Activated CD4-positive, alpha-beta T cell treated with anti-CD3 and anti-CD28 coated beads, Interleukin-2, amount 10 ng/mL, durations not matched to agents 7 days and 5 days (primary cell): ENCODE measurements at regions not wholly inside any gene's neighbourhood (a gene's known extent, or its start where the extent isn't known, plus 50 kb on each side); places are given as distances from the start of the nearest gene placed in this dataset.
A peak's percentile ranks its signal among the peaks of the same experiment; 100 is the strongest.

Experiments
- CTCF ChIA-PET: fragments of 350-600 bp; sonication (Branson Sonifier 250); formaldehyde crosslinking; loops from one replicate; lab custom pipeline; 2021; ENCODE audit warnings: antibody characterized with exemption; lab: Charles Lee
- POLR2A ChIA-PET: fragments of 350-600 bp; sonication (Branson Sonifier 250); formaldehyde crosslinking; loops from one replicate; lab custom pipeline; 2021; ENCODE audit warnings: antibody characterized with exemption; lab: Charles Lee
- DNase-seq: peaks from one replicate; pipeline ENCODE4 v3.0.0-alpha.2; 2020
- H3K27ac Mint-ChIP-seq: one replicate; pipeline ENCODE4 v1.8.0; 2021; ENCODE audit warnings: mild to moderate bottlenecking, moderate library complexity, mixed read lengths
- H3K27me3 Mint-ChIP-seq: one replicate; pipeline ENCODE4 v1.8.0; 2021; ENCODE audit warnings: mixed read lengths
- H3K36me3 Mint-ChIP-seq: one replicate; pipeline ENCODE4 v1.8.0; 2021; ENCODE audit warnings: low read depth, mixed read lengths
- H3K4me1 Mint-ChIP-seq: one replicate; pipeline ENCODE4 v1.8.0; 2021; ENCODE audit warnings: mixed read lengths
- H3K4me3 Mint-ChIP-seq: one replicate; pipeline ENCODE4 v1.8.0; 2021; ENCODE audit warnings: mild to moderate bottlenecking, moderate library complexity, mixed read lengths
- H3K9me3 Mint-ChIP-seq: one replicate; pipeline ENCODE4 v1.8.0; 2021; ENCODE audit warnings: mixed read lengths

DNA sequence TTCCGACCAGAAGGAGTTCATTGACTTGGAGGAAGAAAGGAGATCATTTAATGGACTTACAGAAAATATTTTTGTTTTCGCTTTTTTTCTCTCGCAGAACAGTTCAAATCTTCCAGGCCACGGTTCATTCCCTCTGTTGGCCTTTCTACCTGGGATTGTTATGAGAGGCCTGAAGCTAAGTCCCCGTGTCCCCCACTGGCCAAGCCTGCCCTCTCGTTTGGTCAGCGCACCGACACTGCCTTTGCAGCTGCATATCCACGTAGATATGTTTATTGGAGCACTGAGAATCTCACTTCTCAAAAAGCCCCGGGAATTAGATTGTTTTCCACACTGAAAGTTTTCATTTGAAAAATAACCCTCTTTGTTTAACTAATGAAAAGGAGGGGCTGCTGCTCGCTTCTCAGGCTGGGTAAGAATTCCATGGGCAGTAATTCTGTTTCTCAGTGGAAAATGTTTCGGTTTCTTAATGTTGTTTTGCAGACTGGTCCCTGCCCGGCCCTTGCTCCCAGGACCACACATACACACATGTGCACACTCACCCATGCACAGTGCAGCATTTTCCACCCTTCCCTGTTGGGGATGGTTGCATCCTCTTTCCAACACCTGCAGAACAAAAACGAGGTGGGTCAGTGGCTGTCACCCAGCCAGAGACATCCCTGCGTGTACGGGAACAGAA, 655.7 kb downstream of the BNC2 start:
- Mint-ChIP-seq H3K4me3 (no peak overlapping the region), H3K9me3 (no peaks in the 10 kb centered on the region), H3K4me1 (no peaks in the 10 kb centered on the region), H3K36me3 (no peaks in the 10 kb centered on the region), H3K27me3 (no peaks in the 10 kb centered on the region), H3K27ac (no peak overlapping the region)
- CTCF ChIA-PET: interaction anchor here (1.3 kb wide), 1 partner anchor 11 kb away, joined by 3 read pairs; no protein-coding TSS in a partner anchor
- DNase-seq: no peak
- POLR2A ChIA-PET: no interaction called here

DNA sequence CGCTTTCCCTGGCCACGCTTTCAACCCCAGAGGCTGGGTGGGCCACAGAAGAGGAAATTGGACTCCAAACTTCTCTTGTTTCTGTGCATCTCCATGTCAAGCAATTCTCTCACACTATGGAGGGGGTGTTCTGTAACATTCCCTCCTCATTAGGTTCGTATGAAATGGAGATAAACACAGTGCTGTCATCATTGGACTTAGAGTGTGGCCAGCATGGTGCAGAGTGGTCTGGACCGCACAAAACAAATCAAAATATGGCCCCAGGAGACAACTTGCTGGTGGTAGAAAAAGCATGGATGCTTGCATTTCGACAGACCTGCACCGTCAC, 655.2 kb downstream of the BNC2 start:
- CTCF ChIA-PET: no interaction called here
- no peak for DNase-seq

DNA sequence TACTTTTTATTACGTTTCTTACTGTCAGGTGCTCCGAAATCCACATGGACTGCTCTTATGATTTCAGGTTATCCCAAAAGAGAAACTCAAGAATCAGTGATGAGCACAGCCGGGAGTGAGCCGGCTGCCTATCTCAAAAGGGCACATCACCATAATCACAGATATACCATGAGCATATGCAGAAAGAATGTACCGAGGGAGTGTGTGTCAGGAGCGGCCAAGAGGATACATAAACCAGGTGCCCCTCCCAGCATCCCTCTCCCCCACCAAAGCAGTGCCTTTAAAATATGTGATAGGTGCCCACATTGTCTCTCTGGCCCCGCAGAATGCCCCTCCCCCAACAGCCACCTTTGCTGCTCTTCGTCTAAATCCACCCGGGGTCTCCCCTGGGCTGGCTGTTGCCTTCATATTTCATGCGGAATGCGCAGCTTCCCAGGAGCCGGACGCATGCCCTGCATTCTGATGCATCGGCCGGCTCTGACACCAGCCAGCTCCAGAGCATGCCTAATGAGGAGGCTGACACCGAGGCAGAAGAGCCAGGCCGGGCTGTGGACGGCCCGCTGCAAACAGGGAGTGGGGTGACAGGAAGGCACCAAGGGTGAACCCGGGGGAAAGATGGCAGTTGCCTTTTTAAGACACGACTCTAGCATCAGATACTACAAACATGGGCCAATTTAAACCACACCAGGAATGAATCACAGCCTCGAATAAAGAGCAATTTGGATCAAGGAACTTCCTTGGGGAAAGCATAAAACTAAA, 652.3 kb downstream of the BNC2 start:
- H3K27me3 Mint-ChIP-seq: no peaks in the 10 kb centered on the region
- no peaks in the 10 kb centered on the region for H3K4me1 Mint-ChIP-seq
- H3K27ac Mint-ChIP-seq: no peak overlapping the region
- no peaks in the 10 kb centered on the region for H3K36me3 Mint-ChIP-seq
- H3K4me3 Mint-ChIP-seq: no peak overlapping the region
- CTCF ChIA-PET: no interaction called here
- POLR2A ChIA-PET: no interaction called here
- H3K9me3 Mint-ChIP-seq: no peaks in the 10 kb centered on the region
- DNase-seq: no peak

More for the DNA sequence above, 655.2 kb downstream of the BNC2 start:
- Mint-ChIP-seq H3K4me3 (no peak overlapping the region), H3K9me3 (no peaks in the 10 kb centered on the region), H3K27ac (no peak overlapping the region), H3K27me3 (no peaks in the 10 kb centered on the region), H3K4me1 (no peaks in the 10 kb centered on the region), H3K36me3 (no peaks in the 10 kb centered on the region)
- POLR2A ChIA-PET: no interaction called here

DNA sequence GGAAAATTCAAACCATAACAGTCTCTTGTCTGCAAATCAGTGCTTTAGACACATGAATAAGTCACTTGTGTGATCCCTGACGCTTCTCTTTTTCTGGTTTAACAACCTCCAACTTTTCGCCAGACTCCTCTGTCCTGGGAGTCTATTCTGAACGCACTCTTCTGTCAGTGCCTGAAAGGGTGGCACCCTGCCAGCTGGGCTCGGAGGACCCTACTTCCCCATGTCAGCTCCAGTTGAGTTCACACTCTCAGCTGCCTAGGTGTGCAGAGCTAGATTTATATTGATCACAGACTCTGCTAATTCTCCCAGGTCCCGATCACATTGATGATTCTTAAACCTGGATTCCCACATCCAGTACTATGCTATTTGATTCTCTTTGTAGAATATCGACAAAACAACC, 649.1 kb downstream of the BNC2 start:
- CTCF ChIA-PET: no interaction called here
- no peaks in the 10 kb centered on the region for H3K36me3 Mint-ChIP-seq
- no peaks in the 10 kb centered on the region for H3K9me3 Mint-ChIP-seq
- DNase-seq: no peak
- H3K27ac Mint-ChIP-seq: peak overlapping the region; percentile 61
- H3K27me3 Mint-ChIP-seq: no peaks in the 10 kb centered on the region
- H3K4me1 Mint-ChIP-seq: no peaks in the 10 kb centered on the region
- no peak overlapping the region for H3K4me3 Mint-ChIP-seq
- POLR2A ChIA-PET: no interaction called here

DNA sequence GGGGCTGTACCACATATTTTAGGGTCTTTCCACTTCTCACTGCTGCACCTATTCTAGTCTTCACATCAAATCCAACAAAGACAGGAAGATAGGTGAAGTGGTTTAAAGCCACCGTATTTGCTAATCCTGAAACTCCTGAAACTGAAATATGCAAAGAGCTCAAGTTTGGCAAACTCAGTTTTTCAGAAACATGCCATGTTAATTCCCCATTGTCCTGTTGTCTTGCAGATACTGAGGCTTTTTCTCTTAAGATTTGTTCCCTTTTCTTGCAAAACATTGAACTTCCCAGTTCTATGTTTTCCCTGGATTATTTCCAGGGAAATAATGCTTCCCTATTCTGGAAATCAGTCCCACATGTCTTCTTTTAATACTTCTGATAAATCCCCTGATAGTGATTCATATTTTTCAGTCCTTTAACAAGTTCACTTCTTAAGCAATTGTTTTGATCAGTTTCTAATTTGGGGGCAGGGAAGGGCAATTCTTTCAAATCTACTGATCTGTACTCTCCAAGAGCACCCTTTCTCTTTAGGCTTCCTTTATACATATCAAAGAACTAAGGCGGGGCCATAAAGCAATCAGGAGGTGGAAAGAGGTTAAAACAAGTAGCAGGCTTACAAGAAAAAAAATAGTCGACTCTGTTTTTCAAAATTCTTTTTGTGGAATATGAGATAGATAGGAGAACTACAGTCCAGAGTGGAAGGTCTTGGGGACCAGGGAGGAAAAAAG, 648.5 kb downstream of the BNC2 start:
- no peaks in the 10 kb centered on the region for H3K9me3 Mint-ChIP-seq

DNA sequence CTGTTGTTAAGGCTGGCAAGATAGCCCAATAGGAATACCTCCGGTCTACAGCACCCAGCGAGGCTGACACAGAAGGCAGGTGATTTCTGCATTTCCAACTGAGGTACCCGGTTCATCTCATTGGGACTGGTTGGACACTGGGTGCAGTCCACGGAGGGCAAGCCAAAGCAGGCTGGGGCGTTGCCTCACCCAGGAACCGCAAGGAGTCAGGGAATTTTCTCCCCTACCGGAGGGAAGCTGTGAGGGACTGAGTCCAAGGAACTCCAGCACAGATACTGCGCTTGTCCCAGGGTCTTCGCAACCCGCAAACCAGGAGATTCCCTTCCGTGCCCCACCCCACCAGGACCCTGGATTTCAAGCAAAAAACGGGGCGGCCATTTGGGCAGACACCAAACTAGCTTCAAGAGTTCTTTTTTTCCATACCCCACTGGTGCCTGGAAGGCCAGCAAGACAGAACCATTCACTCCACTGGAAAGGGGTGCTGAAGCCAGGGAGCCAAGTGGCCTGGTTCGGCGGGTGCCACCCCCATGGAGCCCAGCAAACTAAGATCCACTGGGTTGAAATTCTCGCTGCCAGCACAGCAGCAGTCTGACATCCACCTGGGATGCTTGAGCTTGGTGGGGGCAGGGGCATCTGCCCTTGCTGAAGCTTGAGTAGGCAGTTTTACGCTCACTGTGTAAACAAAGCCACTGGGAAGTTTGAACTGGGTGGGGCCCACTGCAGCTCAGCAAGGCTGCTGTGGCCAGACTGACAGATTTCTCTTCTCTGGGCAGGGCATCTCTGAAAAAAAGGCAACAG, 647.2 kb downstream of the BNC2 start:
- no peak overlapping the region for H3K4me3 Mint-ChIP-seq
- CTCF ChIA-PET: no interaction called here

More for the DNA sequence above, 648.5 kb downstream of the BNC2 start:
- Mint-ChIP-seq H3K27me3 (no peaks in the 10 kb centered on the region), H3K4me3 (no peak overlapping the region), H3K4me1 (no peaks in the 10 kb centered on the region), H3K36me3 (no peaks in the 10 kb centered on the region), H3K27ac (no peak overlapping the region)
- CTCF ChIA-PET: no interaction called here
- DNase-seq: no peak
- POLR2A ChIA-PET: no interaction called here

DNA sequence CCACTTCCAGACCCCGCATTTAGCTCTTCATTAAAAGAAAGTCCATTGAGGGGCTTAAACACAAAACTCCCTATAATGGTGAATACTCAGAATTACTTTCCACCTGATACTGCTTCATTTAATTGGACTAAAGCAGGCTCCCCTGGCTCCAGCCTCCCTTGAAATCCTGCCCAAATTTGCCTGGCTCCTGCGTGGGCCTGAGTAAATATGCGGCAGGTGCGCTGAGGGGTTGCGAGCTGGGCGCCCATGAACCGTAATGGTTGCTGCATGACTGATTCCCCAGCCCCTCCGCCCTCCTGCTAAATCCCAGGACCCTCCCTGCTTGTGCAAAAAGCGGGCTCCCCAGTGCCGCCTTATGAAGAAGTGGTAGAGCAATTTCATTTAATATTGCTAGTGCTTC, 639.7 kb downstream of the BNC2 start:
- H3K36me3 Mint-ChIP-seq: no peaks in the 10 kb centered on the region
- H3K4me3 Mint-ChIP-seq: no peak overlapping the region
- H3K4me1 Mint-ChIP-seq: no peaks in the 10 kb centered on the region
- DNase-seq: no peak
- no peak overlapping the region for H3K27ac Mint-ChIP-seq
- H3K9me3 Mint-ChIP-seq: peaks cover 16% of the 10 kb centered on the region
- ChIA-PET CTCF (no interaction called here), POLR2A (no interaction called here)
- no peaks in the 10 kb centered on the region for H3K27me3 Mint-ChIP-seq

More for the DNA sequence above, 647.2 kb downstream of the BNC2 start:
- Mint-ChIP-seq H3K9me3 (no peaks in the 10 kb centered on the region), H3K27ac (no peak overlapping the region), H3K36me3 (no peaks in the 10 kb centered on the region), H3K4me1 (no peaks in the 10 kb centered on the region), H3K27me3 (no peaks in the 10 kb centered on the region)
- no peak for DNase-seq
- POLR2A ChIA-PET: no interaction called here

DNA sequence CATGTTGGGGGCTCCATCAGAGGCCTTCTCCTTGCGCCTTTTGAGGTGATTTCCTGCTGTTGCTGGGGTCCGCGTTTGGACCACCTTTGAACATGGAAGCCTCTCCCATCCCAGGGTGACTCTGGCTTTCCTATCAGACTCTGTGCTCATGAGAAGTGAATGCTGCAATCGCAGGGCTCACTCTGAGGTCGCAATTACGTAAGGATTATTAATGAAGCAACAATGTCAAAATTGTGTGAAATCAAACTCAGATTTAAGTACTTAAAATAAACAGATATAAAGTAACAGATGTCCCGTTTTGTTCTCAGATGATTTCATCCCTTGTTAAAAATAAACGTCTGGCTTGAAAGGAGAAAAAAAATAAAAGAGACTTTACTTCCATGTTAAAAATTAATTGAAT, 634.2 kb downstream of the BNC2 start:
- Mint-ChIP-seq H3K4me3 (no peak overlapping the region), H3K4me1 (no peaks in the 10 kb centered on the region), H3K9me3 (peaks cover 21% of the 10 kb centered on the region), H3K27me3 (no peaks in the 10 kb centered on the region), H3K36me3 (no peaks in the 10 kb centered on the region), H3K27ac (no peak overlapping the region)
- ChIA-PET POLR2A (no interaction called here), CTCF (no interaction called here)
- DNase-seq: no peak

DNA sequence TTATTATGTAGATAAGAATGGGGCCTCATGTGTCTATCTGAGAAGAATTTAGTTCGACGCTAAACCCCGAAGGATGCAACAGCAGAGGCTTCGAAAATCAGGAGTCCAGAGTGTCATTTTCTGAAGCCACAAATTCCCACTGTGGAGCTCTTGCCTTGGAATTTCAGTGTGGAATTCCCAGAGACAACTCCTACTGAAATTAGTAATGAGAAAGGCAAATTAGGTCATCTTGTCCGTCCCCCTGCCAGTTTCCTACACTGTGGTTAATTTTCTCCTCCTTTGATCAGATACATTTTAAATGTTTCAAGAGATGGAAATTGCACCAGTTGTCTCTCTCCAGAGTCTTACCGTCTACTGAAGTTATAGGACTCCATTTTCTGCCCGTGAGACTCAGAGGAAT, 633.6 kb downstream of the BNC2 start:
- H3K36me3 Mint-ChIP-seq: no peaks in the 10 kb centered on the region
- no peaks in the 10 kb centered on the region for H3K27me3 Mint-ChIP-seq
- no peak overlapping the region for H3K27ac Mint-ChIP-seq
- H3K4me1 Mint-ChIP-seq: no peaks in the 10 kb centered on the region
- DNase-seq: no peak
- POLR2A ChIA-PET: no interaction called here
- CTCF ChIA-PET: no interaction called here
- peaks cover 21% of the 10 kb centered on the region for H3K9me3 Mint-ChIP-seq
- H3K4me3 Mint-ChIP-seq: no peak overlapping the region

DNA sequence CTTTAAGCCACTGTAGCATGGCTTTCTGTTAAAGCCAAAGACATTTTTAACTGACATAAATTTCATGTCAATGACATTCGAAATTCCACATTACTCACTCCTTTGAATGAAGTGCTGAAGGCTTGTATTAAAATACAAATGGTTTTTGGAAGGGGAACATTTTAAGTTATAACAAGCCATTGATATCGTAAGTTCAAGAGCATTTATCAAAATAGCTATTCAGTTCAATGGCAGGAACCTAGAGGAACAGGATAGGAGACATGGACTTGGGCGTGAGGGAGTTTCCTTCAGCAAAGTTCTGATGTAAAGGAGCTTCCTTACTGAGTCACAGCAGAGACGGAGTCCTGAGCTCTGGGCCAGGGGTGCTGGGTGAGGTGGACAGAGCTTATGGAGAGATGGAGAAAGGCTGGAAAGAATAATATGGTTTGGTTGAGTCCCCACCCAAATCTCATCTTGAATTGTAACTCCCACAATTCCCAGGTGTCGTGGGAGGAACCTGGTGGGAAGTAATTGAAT, 631.8 kb downstream of the BNC2 start:
- no peak for DNase-seq
- Mint-ChIP-seq H3K9me3 (peaks cover 17% of the 10 kb centered on the region), H3K27me3 (no peaks in the 10 kb centered on the region), H3K4me1 (no peaks in the 10 kb centered on the region), H3K4me3 (no peak overlapping the region), H3K27ac (no peak overlapping the region), H3K36me3 (no peaks in the 10 kb centered on the region)
- CTCF ChIA-PET: no interaction called here
- POLR2A ChIA-PET: no interaction called here

DNA sequence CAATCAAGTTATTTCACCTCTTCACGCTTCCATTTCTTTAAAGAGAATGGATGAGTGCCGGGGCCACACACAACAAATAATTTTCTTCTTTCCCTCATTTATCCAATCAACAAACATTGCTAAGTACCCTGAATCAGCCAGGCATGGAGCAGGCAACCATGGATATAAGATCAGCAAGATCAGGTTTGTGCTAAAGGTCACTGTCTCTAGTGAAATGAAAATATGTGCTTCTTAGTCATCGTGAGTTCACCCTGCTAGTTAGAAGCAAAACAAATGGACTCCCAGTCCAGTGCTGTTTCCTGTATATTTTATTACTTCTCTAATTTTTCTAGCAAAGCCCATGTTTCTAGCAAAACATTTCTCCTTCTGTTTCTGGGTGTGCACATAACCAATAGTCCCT, 629.2 kb downstream of the BNC2 start:
- Mint-ChIP-seq H3K36me3 (no peaks in the 10 kb centered on the region), H3K27me3 (no peaks in the 10 kb centered on the region), H3K4me3 (no peak overlapping the region), H3K9me3 (peaks cover 5% of the 10 kb centered on the region), H3K4me1 (no peaks in the 10 kb centered on the region), H3K27ac (no peak overlapping the region)
- no peak for DNase-seq
- POLR2A ChIA-PET: no interaction called here
- CTCF ChIA-PET: no interaction called here

DNA sequence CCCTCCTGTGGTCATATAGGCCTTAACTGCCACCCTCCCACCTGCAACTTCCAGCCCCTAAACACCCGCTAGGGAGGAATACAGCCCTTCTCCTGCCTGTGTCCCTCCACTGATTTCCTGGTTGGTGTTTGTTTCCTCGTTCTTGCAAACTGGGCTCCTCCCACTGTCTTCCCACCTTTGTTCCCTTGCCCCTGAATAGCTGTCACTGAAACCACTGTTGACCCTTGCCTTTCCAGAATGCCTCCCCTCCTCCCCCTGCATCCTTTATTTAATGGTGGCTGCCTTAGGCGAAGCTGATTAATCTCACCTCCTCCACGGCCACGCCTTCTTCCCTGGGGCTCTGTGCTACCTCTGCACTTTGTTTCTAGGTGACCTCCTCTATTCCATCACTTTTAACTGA, 626.7 kb downstream of the BNC2 start:
- no peak for DNase-seq
- no peaks in the 10 kb centered on the region for H3K4me1 Mint-ChIP-seq
- no peaks in the 10 kb centered on the region for H3K27me3 Mint-ChIP-seq
- H3K36me3 Mint-ChIP-seq: no peaks in the 10 kb centered on the region
- CTCF ChIA-PET: no interaction called here
- no peak overlapping the region for H3K27ac Mint-ChIP-seq
- no peak overlapping the region for H3K4me3 Mint-ChIP-seq
- H3K9me3 Mint-ChIP-seq: no peaks in the 10 kb centered on the region
- POLR2A ChIA-PET: no interaction called here
